Dermis blood vessel endothelial cell (primary cell): ENCODE measurements at regions not wholly inside any gene's neighbourhood (a gene's known extent, or its start where the extent isn't known, plus 50 kb on each side); places are given as distances from the start of the nearest gene placed in this dataset.
A peak's percentile ranks its signal among the peaks of the same experiment; 100 is the strongest.

Experiments
- DNase-seq: peaks from one replicate; pipeline ENCODE4 v3.0.0; 2010

DNA sequence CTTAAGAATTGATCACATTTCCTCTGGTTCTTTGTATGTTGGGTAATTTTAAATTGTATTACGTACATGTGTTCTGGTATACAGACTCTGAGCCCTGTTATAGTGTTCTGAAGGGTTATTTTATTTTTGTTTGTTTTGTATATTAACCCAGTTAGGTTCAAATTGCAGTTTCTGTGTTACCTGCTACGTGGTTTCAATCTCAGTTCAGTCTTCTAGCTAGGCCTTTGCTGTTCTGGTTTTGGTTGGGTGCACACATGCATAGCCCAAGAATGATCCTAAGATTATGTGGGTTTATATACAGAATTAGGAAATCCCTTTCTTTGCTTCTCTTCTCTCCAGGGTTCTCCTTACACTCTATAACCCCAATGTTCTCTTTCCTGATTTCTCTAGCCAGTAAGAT, 161.0 kb downstream of the PPP1R2C start:
- DNase-seq = no peak

DNA sequence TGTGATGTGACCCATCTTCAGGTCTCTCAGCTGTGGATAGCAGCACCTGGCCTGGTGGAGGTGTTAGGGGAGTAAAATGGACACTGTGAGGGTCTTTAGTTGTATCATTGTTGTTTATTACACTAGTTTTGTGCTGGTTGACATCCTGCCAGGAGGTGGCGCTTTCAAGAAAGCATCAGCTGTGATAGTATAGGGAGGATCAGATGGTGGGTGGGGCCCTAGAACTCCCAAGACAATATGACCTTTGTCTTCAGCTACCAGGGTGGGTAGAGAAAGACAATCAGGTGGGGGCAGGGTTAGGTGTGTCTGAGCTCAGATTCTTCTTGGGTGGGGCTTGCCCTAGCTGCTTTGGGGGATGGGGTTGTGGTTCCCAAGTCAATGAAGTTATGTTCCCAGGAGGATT, 162.8 kb downstream of the PPP1R2C start:
- DNase-seq = no peak

DNA sequence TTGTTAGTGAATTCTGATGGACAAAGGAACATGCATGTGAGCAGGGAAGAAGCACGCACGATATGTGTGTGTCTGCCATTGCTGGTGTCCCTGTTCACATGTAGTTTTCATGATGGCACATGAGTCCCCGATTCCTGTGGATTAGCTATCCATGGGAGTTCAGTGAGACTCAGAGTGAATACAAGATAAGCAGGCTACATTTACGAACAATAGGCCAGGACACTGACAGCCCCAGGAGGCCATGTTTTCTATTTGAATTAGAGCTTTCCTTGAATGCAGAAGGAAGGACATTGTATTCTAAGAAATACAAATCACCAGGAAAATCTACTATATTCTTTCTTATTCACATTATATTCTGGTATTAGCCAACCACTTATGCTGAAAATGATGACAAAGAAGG, 171.4 kb downstream of the PPP1R2C start:
- DNase-seq = no peak

GRCh38 chrX:42604302-42604701, 173.7 kb downstream of the PPP1R2C start:
- DNase-seq = no peak

DNA sequence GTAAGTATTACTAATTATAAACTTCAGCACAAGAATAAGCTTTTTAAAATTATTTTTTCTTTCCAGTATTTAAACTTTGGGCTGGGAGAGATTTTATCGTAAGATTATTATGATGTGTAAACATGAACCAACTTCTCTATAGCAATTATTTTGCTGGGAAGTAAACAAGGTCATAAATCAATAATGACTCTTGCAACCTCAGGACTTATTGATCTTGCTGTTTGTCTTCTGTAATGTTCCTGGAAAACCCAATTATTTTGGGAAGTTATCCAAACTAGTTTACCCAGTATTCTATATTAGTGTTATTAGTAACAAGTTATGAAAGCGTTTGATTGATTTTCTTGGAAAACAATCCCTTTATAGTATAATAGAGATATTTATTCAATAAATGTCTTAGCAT, 174.9 kb downstream of the PPP1R2C start:
- DNase-seq = no peak

GRCh38 chrX:42602566-42602965, 175.4 kb downstream of the PPP1R2C start:
- DNase-seq = no peak

GRCh38 chrX:42602136-42602535, 175.8 kb downstream of the PPP1R2C start:
- no peak for DNase-seq

- DNase-seq = no peak
Observed at GRCh38 chrX:42597481-42597880, 180.5 kb downstream of the PPP1R2C start.

- no peak for DNase-seq
Observed at GRCh38 chrX:42585842-42586621, 191.9 kb downstream of the PPP1R2C start.

DNA sequence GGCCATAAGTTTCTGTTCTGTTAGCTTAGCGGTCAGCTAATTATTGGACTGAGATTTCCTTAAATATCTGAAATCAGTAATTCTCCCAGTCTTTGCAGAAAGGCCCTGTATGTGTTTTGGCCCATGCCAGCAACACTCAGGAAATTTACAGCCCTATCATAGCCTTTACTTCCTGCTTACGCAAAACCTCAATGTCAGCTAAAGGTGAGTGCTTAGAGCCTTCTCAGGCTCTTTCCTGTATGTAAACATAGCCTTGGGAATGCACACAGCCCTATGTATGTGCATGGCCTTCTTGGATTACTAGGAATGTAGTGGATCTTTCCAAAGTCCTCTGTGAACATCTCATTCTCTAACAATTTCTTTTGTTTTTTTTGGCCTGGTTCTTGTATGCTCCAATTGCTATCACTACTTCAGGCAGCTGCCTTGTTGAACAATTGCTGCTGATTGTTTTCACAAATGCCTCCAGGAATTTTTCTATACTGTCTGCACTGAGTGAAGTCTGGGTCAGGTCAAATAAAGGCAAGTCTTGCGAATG, 200.0 kb downstream of the PPP1R2C start:
- no peak for DNase-seq

DNA sequence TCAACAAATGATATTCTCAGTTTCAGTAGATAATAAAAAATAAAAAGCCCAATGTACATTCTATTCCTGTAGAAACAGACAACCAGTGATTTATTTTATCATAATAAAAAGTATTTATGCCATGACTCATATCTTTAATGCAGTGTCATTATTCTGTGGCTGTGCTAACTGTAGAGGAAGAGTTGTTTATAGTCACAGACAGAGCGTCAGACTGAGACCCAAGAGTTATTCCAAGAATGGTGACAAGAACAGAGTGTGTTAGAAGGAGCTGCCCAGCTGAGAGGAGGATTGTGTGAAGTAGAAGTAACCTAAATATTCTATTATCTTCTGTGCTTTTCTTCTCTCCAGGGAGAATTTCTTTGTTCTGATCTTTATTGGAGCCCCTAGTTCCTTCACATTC, 210.7 kb downstream of the PPP1R2C start:
- no peak for DNase-seq

DNA sequence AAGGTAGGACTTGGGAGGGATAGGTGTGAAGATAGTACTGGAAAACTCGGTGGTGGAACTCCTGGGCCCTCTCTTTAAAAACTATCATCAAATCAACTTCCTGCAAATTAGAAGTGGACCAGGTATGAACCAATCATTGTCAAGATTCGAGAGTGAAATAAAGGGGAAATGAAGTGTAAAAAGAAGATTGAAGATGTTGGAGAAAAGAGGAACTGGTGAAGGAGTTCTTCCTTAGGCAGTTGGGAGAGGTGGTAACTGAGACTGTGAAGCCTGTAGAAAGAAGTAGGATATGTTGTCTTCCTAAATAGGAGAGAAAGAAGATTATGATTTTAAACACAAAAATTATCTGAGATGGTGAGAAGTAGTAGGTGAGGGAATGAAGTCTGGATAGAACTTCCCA, 212.2 kb downstream of the PPP1R2C start:
- DNase-seq = no peak

- DNase-seq = no peak
Observed at GRCh38 chrX:42546800-42547199, 231.2 kb downstream of the PPP1R2C start.

GRCh38 chrX:42544883-42545282, 233.1 kb downstream of the PPP1R2C start:
- no peak for DNase-seq

DNA sequence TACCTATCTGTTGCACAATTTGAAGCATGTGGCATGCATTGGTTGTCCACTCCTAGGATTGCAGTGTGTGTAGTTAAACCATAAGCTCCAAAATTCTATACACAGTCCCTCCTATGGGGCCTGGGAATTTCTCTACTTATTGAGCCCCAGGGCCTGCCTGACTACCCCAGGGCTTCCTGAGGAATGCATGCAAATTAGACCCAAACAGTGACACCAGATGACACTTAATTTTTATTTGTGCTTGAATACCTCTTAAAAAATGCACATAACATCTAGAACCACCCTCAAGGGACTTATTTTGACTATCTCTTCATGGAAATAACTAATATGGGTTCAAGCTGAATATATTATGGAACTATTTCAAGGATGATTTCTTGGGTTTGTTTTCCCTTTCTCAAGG, 236.4 kb downstream of the PPP1R2C start:
- DNase-seq = no peak

DNA sequence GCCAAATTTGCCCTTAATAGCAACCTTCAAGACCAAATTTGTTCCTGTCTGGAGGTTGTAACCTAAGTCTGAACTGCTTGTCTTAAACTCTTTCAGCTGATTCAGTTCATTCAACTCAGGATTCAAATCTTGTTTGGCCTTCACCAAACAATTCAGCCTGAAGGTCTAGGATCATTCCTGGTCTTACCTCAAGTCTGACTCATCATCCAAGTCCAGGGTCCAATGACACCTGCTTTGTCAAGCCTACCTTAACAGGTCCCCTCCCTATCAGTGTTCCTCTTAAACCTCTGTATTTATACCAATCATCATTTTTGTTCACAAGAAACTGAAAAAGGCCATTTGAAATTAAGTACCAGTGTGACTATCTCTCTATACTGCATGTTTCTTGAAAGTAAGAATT, 237.8 kb downstream of the PPP1R2C start:
- no peak for DNase-seq

DNA sequence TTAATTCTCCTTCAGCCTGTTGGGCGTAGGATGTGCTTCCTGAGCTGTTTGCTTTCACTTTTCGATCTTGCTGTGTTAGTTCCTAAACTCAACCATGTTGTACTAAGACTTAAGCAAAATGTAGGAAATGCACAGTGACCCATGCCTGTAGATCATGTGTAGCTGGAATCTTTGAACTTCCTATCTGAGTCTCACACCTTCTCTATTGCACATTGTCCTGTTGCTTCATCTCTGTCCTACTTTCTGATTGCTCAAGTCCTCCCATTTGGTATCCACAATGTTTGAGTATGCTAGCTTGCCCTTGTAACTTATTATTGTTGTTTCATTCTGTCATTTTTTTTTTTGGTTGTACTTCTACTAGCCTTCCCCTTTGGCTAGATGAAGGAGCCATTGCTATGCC, 239.6 kb downstream of the PPP1R2C start:
- DNase-seq = no peak

DNA sequence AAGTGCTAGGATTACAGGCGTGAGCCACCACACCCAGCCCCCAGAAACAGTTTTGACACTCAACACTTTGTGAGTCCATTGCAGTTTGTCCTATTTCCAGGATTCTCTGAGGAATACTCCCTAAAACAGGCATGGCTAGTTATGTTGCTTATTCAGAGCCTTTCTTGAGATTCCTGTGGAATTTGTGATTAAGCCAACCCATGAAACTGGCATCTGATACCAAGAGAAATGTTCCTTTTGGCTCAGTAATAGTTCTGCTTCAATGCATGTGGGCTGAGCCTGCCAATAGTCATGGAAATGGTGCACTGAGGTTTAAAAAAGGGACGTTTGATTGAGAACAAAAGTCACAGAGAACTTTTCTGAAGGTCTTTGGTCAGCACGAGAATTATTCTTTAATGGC, 241.7 kb downstream of the PPP1R2C start:
- no peak for DNase-seq

DNA sequence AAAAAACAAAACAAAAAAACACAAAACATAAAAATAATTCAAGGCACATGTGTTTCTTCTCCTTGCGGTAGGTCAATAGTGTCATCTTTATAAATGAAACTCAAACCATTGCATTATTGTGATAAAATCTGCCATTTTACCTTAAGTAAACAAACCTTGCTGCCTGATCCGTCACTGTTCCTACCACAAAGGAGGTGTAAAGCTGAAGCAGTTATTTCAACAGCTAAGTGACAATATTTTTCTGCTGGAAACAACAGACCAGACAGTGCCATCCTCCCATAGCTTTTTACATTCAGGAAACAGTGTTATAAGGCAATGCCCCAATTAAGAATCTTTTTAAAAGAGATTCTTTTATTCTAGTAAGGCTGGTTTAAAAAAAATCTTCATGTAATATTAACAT, 242.7 kb downstream of the PPP1R2C start:
- no peak for DNase-seq

GRCh38 chrX:42533761-42534160, 244.2 kb downstream of the PPP1R2C start:
- DNase-seq = no peak

GRCh38 chrX:42531441-42531840, 246.5 kb downstream of the PPP1R2C start:
- no peak for DNase-seq

GRCh38 chrX:42530027-42530426, 247.9 kb downstream of the PPP1R2C start:
- no peak for DNase-seq

DNA sequence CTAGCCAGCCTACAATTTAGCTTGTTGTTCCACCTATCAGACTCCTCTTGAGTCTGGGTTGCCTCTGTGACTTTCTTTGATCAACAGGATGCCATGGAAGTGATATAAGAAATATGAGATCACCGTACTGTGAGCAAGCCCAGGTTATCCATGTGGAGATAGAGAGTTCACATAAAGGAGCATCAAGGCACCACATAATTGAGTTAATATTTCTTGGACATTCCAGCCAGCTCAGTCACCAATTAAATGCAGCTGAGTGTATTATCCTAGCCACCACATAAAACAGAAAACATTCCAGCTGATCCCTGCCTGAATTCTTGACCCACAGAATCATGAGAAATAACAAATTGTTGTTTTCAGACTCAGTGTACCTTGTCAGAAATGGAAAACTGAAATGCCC, 253.6 kb downstream of the PPP1R2C start:
- DNase-seq = no peak

GRCh38 chrX:42519666-42520231, 258.2 kb downstream of the PPP1R2C start:
- DNase-seq = peak; percentile 0

DNA sequence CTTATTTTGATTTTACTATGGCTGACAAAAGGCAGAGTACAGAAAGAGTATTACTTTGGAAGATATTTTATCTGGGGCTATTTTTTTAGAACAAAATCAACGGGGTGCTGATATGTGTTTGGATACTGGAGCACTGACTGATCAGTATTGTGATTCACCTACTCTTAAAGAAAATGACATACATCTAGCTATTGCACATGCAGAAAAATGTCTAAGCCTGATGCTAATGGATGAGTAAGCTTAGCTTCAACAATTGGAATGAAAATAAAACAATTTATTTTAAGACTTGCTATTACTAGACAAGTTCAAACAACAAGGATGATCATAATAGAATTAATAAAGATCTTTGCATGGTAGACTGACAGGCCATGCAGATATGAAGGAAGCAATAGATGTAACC, 262.0 kb downstream of the PPP1R2C start:
- no peak for DNase-seq
